GM12878 (cell line): ENCODE measurements at regions not wholly inside any gene's neighbourhood (a gene's known extent, or its start where the extent isn't known, plus 50 kb on each side); places are given as distances from the start of the nearest gene placed in this dataset.

Experiments
- ATAC-seq: fragments of 200-7000 bp; cut with Tn5 transposase; 3 replicates; pipeline ENCODE4 v1.9.1; 2020; ENCODE audit warnings: mild to moderate bottlenecking, moderate library complexity
- BruUV-seq: library from RNA; stranded (reverse); fragments of 400-500 nt; replicated peaks from 2 replicates; lab custom pipeline; 2021; lab: Mats Ljungman, UMichigan
- CTCF ChIA-PET: fragments of 300-600 bp; sonication (Branson Sonifier 250); formaldehyde crosslinking; extraction: SDS; loops from one replicate; lab custom pipeline; 2021; ENCODE audit warnings: inconsistent platforms; lab: Yijun Ruan, JAX
- POLR2A ChIA-PET: fragments of 350-600 bp; formaldehyde crosslinking; extraction: SDS; loops from one replicate; lab custom pipeline; 2021; ENCODE audit warnings: inconsistent platforms; lab: Charles Lee
- RAD21 ChIA-PET: fragments of 300-600 bp; sonication (Branson Sonifier 250); formaldehyde crosslinking; loops from one replicate; lab custom pipeline; 2023; ENCODE audit warnings: antibody characterized with exemption; ENCODE audit not compliant: unreplicated experiment; lab: Charles Lee
- SMC1A ChIA-PET: fragments of 300-600 bp; sonication (Branson Sonifier 250); formaldehyde crosslinking; loops from one replicate; lab custom pipeline; 2023; ENCODE audit not compliant: unreplicated experiment, uncharacterized antibody; lab: Charles Lee
- DNase-seq: peaks from one replicate; pipeline ENCODE4 v3.0.0-alpha.2; 2011; ENCODE audit warnings: low read depth, low spot score
- FAIRE-seq: peaks from 3 replicates; lab custom pipeline; 2011; peaks lifted over from hg19 to GRCh38; lab: Jason Lieb, UNC
- H2AFZ ChIP-seq: 2 replicates; pipeline ENCODE4 v1.6.0; 2011; ENCODE audit warnings: low read depth, low read length, control low read depth; ENCODE audit not compliant: control insufficient read depth
- H3K27ac ChIP-seq: 2 replicates; pipeline ENCODE4 v1.5.1; 2011; ENCODE audit warnings: control low read depth; ENCODE audit not compliant: control insufficient read depth, insufficient read depth
- H3K27me3 ChIP-seq, 2 experiments: replicated peaks in 1 of 2; 2 replicates each; pipeline versions ENCODE4 v1.6.0 to v1.6.1; 2011; ENCODE audit warnings: low read length in 1 of 2; ENCODE audit not compliant: control insufficient read depth in 2 of 2, insufficient read depth in 2 of 2
- H3K36me3 ChIP-seq, 2 experiments: 2 replicates each; pipeline ENCODE4 v1.5.1; 2011; ENCODE audit warnings: low read length in 1 of 2; ENCODE audit not compliant: control insufficient read depth in 2 of 2, insufficient read depth in 2 of 2
- H3K4me1 ChIP-seq: 2 replicates; pipeline ENCODE4 v1.6.1; 2011; ENCODE audit warnings: mild to moderate bottlenecking, low read length, moderate library complexity, mixed read lengths; ENCODE audit not compliant: control insufficient read depth, insufficient read depth
- H3K4me2 ChIP-seq: 2 replicates; pipeline ENCODE4 v1.6.0; 2011; ENCODE audit warnings: control low read depth; ENCODE audit not compliant: control insufficient read depth, insufficient read depth
- H3K4me3 ChIP-seq: fragments of 200-600 bp; sonication (generic); 2 replicates; pipeline ENCODE4 v1.5.1; 2016
- H3K79me2 ChIP-seq: 2 replicates; pipeline ENCODE4 v1.6.0; 2011; ENCODE audit warnings: low read length; ENCODE audit not compliant: control insufficient read depth, insufficient read depth
- H3K9ac ChIP-seq: 2 replicates; pipeline ENCODE4 v1.8.0; 2011; ENCODE audit warnings: low read length, control low read depth, mixed read lengths; ENCODE audit not compliant: control insufficient read depth, insufficient read depth
- H3K9me3 ChIP-seq: replicated peaks from 3 replicates; pipeline ENCODE4 v1.5.1; 2011; ENCODE audit warnings: mild to moderate bottlenecking, low read length; ENCODE audit not compliant: control insufficient read depth, insufficient read depth
- H4K20me1 ChIP-seq: 2 replicates; pipeline ENCODE4 v1.6.0; 2011; ENCODE audit not compliant: control insufficient read depth, insufficient read depth
- CHD2 ChIP-seq: IDR thresholded peaks from 2 replicates; pipeline ENCODE4 v1.6.1; 2011; ENCODE audit warnings: low read depth, low read length, improper control_type of control experiment, borderline replicate concordance
- MYC ChIP-seq: IDR thresholded peaks from 2 replicates; pipeline ENCODE4 v1.6.1; 2011; ENCODE audit warnings: mild to moderate bottlenecking, low read length, moderate library complexity, inconsistent platforms; ENCODE audit not compliant: insufficient read depth, insufficient replicate concordance, insufficient read length, severe bottlenecking
- NKRF ChIP-seq: fragments of 450-650 bp; conservative IDR thresholded peaks from 2 replicates; pipeline ENCODE4 v1.6.1; 2017; ENCODE audit warnings: mild to moderate bottlenecking, moderate library complexity
- RAD21 ChIP-seq: IDR thresholded peaks from 2 replicates; pipeline ENCODE4 v1.6.1; 2011; ENCODE audit warnings: mild to moderate bottlenecking, low read depth, low read length, moderate library complexity; ENCODE audit not compliant: insufficient read depth
- WGBS: methylation state at CpG from one replicate; pipeline ENCODE4 v1.1.6; 2016; ENCODE audit warnings: low lambda C conversion rate; ENCODE audit not compliant: insufficient replicate concordance, insufficient coverage; ENCODE audit errors: missing lambda C conversion rate; 5-methylcytosine and 5-hydroxymethylcytosine counted together
- in situ Hi-C: fragments of 300-500 bp; cut with MboI; formaldehyde crosslinking; loops from 9 replicates; pipeline ENCODE4 v1.14.3; 2018; ENCODE audit warnings: mixed read lengths
- intact Hi-C: fragments of 100-400 bp; cut with micrococcal nuclease; formaldehyde crosslinking; loops from one replicate; pipeline ENCODE4 v1.14.2; 2022; ENCODE audit not compliant: unreplicated experiment

DNA sequence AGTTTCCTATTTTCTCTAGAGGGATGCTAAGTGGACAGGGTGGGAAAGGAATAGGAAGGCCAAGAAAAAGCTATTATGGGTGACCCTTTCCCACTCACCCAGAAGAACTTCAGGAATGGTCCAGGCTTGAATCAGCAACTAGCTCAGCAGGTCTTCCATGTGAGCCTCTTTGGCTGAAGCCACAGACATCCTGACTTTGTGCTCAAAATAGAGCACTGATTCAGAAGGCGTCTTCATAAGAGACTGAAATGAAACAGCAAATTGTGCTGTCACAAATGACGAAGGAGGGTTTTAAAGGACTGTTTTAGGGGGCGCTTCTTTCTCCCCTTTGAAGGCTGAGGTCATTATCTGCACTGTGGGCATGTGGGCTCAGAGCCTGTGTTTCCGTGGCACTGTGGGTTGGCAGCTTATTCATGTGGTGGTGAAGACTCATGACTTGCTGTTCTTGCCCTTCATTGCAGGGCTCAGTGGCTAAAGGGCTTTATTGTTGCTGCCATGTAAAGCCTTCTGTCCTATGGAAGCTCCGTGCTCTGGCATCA is 65.8 kb upstream of the NFIL3 start (continued):
- TF ChIP-seq NKRF (no peak), CHD2 (no peak)

GRCh38 chr9:91488341-91488740 is 64.7 kb upstream of the NFIL3 start:
- H2AFZ ChIP-seq: no peak overlapping the region
- SMC1A ChIA-PET: no interaction called here
- no peak for ATAC-seq
- no peak for DNase-seq
- no peak overlapping the region for H3K9ac ChIP-seq
- no peaks in the 10 kb centered on the region; a peak in 1 of 4 replicates for H3K36me3 ChIP-seq
- in situ Hi-C loops (no loop called here), intact Hi-C loops (no loop called here)
- FAIRE-seq: no peak
- no TSS peak for BruUV-seq
- 64% methylated on average over 5 of the region's 5 CpGs for WGBS
- no peaks in the 10 kb centered on the region for H3K79me2 ChIP-seq
- no peak overlapping the region for H3K4me2 ChIP-seq
- H4K20me1 ChIP-seq: no peaks in the 10 kb centered on the region
- H3K9me3 ChIP-seq: no peaks in the 10 kb centered on the region; the same call in 2 of the 3 replicates
- TF ChIP-seq RAD21 (0 out of 2 replicates have a peak, but pooled peaks have one; percentile 14), MYC (no peak)
- no peaks in the 10 kb centered on the region; a peak in 2 of 4 replicates for H3K27me3 ChIP-seq
- H3K27ac ChIP-seq: no peak overlapping the region
- H3K4me3 ChIP-seq: no peak overlapping the region
- POLR2A ChIA-PET: no interaction called here
- RAD21 ChIA-PET: no interaction called here
- CTCF ChIA-PET: interaction anchor here (1.0 kb wide), 1 partner anchor 62 kb away, joined by 3 read pairs; no protein-coding TSS in a partner anchor
- no peaks in the 10 kb centered on the region for H3K4me1 ChIP-seq
